Keratinocyte (primary cell): ENCODE measurements at regions not wholly inside any gene's neighbourhood (a gene's known extent, or its start where the extent isn't known, plus 50 kb on each side); places are given as distances from the start of the nearest gene placed in this dataset.

Experiments
- DNase-seq: peaks from one replicate; pipeline ENCODE4 v3.0.0-alpha.2; 2011; ENCODE audit warnings: low read depth, missing footprints, low spot score
- FAIRE-seq: peaks from 2 replicates; lab custom pipeline; 2011; peaks lifted over from hg19 to GRCh38; lab: Jason Lieb, UNC
- H2AFZ ChIP-seq: 2 replicates; pipeline ENCODE4 v1.6.0; 2012; ENCODE audit warnings: low read length, control low read depth, inconsistent platforms; ENCODE audit not compliant: control insufficient read depth
- H3K27ac ChIP-seq: 2 replicates; pipeline ENCODE4 v1.5.1; 2011; ENCODE audit warnings: low read length; ENCODE audit not compliant: control insufficient read depth, insufficient read depth
- H3K27me3 ChIP-seq: 3 replicates; pipeline ENCODE4 v1.6.0; 2011; ENCODE audit warnings: low read length; ENCODE audit not compliant: control insufficient read depth, insufficient read depth; ENCODE audit errors: extremely low read depth
- H3K36me3 ChIP-seq, 2 experiments: 2 replicates in 1 of 2; 3 replicates in 1 of 2; pipeline ENCODE4 v1.5.1; 2011; ENCODE audit warnings: low read length in 2 of 2, mild to moderate bottlenecking in 1 of 2; ENCODE audit not compliant: control insufficient read depth in 2 of 2, insufficient read depth in 2 of 2; ENCODE audit errors: extremely low read depth in 1 of 2
- H3K4me1 ChIP-seq: 3 replicates; pipeline ENCODE4 v1.5.1; 2011; ENCODE audit warnings: low read length; ENCODE audit not compliant: control insufficient read depth, insufficient read depth; ENCODE audit errors: extremely low read depth
- H3K4me2 ChIP-seq: 3 replicates; pipeline ENCODE4 v1.6.0; 2011; ENCODE audit warnings: low read depth, low read length; ENCODE audit not compliant: control insufficient read depth, insufficient read depth; ENCODE audit errors: extremely low read depth
- H3K4me3 ChIP-seq, 3 experiments: fragments of 200-600 bp in 1 of 3; sonication (generic) in 1 of 3; 2 replicates in 2 of 3; 3 replicates in 1 of 3; pipeline ENCODE4 v1.5.1; 2011 to 2016; ENCODE audit warnings: low read length in 3 of 3, mild to moderate bottlenecking in 3 of 3, control low read depth in 2 of 3, inconsistent platforms in 1 of 3, low read depth in 1 of 3, mixed read lengths in 1 of 3, mixed run types in 1 of 3, moderate library complexity in 1 of 3; ENCODE audit not compliant: control insufficient read depth in 2 of 3, insufficient read depth in 2 of 3; ENCODE audit errors: extremely low read depth in 1 of 3
- H3K79me2 ChIP-seq: 2 replicates; pipeline ENCODE4 v1.6.0; 2012; ENCODE audit warnings: low read length; ENCODE audit not compliant: control insufficient read depth, insufficient read depth
- H3K9ac ChIP-seq: 3 replicates; pipeline ENCODE4 v1.6.0; 2011; ENCODE audit warnings: low read length; ENCODE audit not compliant: control insufficient read depth, insufficient read depth; ENCODE audit errors: extremely low read depth
- H3K9me1 ChIP-seq: 3 replicates; pipeline ENCODE4 v1.6.0; 2011; ENCODE audit warnings: low read length; ENCODE audit not compliant: control insufficient read depth, insufficient read depth; ENCODE audit errors: extremely low read depth
- H3K9me3 ChIP-seq: 2 replicates; pipeline ENCODE4 v1.5.1; 2012; ENCODE audit warnings: low read depth, low read length; ENCODE audit not compliant: control insufficient read depth
- H4K20me1 ChIP-seq: 3 replicates; pipeline ENCODE4 v1.6.0; 2011; ENCODE audit warnings: low read length; ENCODE audit not compliant: control insufficient read depth, insufficient read depth; ENCODE audit errors: extremely low read depth
- EZH2 ChIP-seq: IDR thresholded peaks from one replicate; pipeline ENCODE4 v1.6.1; 2012; ENCODE audit warnings: inconsistent platforms, mild to moderate bottlenecking, low read length, moderate library complexity
- dilution Hi-C: fragments of 300-500 bp; cut with MboI; formaldehyde crosslinking; loops from one replicate; pipeline ENCODE4 v1.7.0; 2020; ENCODE audit warnings: low sequenced_read_pairs; ENCODE audit not compliant: extremely low pct_ligation_motif_present
- TF ChIP-seq, protein P1 (sequence below), 3 experiments: IDR thresholded peaks in 1 of 3; conservative IDR thresholded peaks in 1 of 3; optimal IDR thresholded peaks in 1 of 3; 2 replicates in 2 of 3; 3 replicates in 1 of 3; pipeline versions ENCODE3 to v1.5.1; 2011; ENCODE audit warnings: low read length in 3 of 3, mild to moderate bottlenecking in 3 of 3, moderate library complexity in 2 of 3, control low read depth in 1 of 3, inconsistent platforms in 1 of 3; ENCODE audit not compliant: insufficient read depth in 2 of 3; ENCODE audit errors: extremely low read depth in 1 of 3

DNA sequence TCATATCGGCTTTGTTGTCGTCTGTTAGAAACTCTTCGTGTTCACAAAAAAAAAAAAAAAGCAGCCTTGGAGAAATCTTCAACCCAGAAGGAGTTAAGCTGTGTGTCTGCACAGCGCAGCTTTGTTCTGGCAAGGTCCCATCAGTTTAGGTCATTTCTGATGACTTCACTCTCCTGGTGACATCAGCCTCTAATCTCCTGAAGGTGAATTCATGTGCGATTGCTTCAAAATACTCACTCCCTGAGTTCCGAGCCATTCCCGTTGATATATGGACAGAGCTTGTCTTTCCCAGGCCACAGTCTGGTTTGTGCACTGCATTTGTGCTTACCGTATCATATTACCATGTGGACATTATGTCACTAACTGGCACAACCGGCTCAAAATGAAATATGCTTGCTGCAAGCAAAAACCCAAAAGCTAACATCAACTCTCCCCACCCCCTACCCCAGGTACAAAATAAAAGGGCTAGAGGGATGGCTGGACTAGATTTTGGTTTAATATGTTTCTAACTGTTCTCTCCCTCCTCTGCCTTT lies 342.4 kb downstream of the KCNRG start:
- Histone ChIP-seq H3K9me1 (no peaks in the 10 kb centered on the region), H3K9ac (no peak overlapping the region), H3K36me3 (no peaks in the 10 kb centered on the region), H3K9me3 (no peaks in the 10 kb centered on the region), H3K4me1 (no peaks in the 10 kb centered on the region), H3K4me3 (no peak overlapping the region), H4K20me1 (no peaks in the 10 kb centered on the region), H3K27me3 (no peaks in the 10 kb centered on the region), H3K79me2 (no peaks in the 10 kb centered on the region), H3K27ac (no peak overlapping the region), H3K4me2 (no peak overlapping the region), H2AFZ (no peak overlapping the region)
- FAIRE-seq (no peak), DNase-seq (no peak)
- dilution Hi-C loops: no loop called here
- TF ChIP-seq EZH2: no peak
- TF ChIP-seq, protein P1, sequence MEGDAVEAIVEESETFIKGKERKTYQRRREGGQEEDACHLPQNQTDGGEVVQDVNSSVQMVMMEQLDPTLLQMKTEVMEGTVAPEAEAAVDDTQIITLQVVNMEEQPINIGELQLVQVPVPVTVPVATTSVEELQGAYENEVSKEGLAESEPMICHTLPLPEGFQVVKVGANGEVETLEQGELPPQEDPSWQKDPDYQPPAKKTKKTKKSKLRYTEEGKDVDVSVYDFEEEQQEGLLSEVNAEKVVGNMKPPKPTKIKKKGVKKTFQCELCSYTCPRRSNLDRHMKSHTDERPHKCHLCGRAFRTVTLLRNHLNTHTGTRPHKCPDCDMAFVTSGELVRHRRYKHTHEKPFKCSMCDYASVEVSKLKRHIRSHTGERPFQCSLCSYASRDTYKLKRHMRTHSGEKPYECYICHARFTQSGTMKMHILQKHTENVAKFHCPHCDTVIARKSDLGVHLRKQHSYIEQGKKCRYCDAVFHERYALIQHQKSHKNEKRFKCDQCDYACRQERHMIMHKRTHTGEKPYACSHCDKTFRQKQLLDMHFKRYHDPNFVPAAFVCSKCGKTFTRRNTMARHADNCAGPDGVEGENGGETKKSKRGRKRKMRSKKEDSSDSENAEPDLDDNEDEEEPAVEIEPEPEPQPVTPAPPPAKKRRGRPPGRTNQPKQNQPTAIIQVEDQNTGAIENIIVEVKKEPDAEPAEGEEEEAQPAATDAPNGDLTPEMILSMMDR (optimal IDR thresholded peaks at IDR 0.05 in 1 of 3, IDR thresholded peaks at IDR 0.05 in 1 of 3, conservative IDR thresholded peaks at IDR 0.05 in 1 of 3; ENCODE audit: extremely low read depth in 1 of 3, insufficient read depth in 2 of 3, low read length in 3 of 3): no peak

DNA sequence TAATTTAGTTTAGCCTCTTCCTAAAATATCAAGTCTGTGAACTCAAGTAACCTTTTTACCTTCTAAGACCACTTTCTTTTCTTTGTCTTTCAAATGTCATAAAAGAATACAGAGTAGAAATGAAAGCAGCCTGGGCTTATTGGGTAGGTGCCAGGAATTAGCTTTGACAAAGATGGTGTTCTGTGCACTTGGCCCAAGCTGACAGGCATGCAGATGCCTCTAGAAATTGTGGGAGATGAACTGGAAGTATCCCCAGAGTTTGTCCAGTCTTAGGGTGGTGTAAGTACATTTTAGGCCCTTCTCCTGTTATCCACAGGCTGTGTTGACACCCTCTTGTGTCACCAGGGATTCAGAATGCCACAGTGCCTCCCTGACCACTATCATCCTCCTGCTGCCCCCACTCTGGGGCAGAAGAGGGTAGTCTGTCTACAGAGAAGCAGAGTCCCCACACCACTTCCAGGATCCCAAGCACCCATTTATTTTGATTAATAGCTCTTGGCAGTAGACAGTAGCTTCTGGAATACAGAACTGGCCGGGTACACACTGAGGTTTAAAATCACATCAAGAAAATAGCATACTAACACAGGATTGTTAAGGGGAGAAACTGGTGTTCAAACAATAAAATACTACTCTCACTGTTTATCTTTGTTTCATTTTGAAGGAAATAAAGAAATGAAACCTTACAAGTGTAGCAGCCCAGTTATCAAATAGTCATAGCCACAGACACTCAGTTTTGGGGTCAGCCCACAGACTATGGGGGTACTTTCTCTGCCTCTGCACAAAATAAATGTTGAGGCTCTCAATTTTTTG lies 343.2 kb downstream of the KCNRG start:
- FAIRE-seq: no peak
- H3K9me1 ChIP-seq: no peaks in the 10 kb centered on the region
- dilution Hi-C loops: no loop called here

More for the DNA sequence above, 343.2 kb downstream of the KCNRG start:
- no peak overlapping the region for H3K4me3 ChIP-seq
- H3K27ac ChIP-seq: no peak overlapping the region
- no peaks in the 10 kb centered on the region for H3K9me3 ChIP-seq
- H3K27me3 ChIP-seq: no peaks in the 10 kb centered on the region
- H3K9ac ChIP-seq: no peak overlapping the region
- DNase-seq: no peak
- H2AFZ ChIP-seq: no peak overlapping the region
- no peaks in the 10 kb centered on the region for H3K4me1 ChIP-seq
- TF ChIP-seq, protein P1 (optimal IDR thresholded peaks at IDR 0.05 in 1 of 3, IDR thresholded peaks at IDR 0.05 in 1 of 3, conservative IDR thresholded peaks at IDR 0.05 in 1 of 3; ENCODE audit: extremely low read depth in 1 of 3, insufficient read depth in 2 of 3, low read length in 3 of 3): no peak
- H3K79me2 ChIP-seq: no peaks in the 10 kb centered on the region
- no peak overlapping the region for H3K4me2 ChIP-seq
- H4K20me1 ChIP-seq: no peaks in the 10 kb centered on the region
- no peaks in the 10 kb centered on the region for H3K36me3 ChIP-seq
